CD4-positive, alpha-beta T cell treated with Interleukin-17A for 4 hours (primary cell): ENCODE measurements at regions not wholly inside any gene's neighbourhood (a gene's known extent, or its start where the extent isn't known, plus 50 kb on each side); places are given as distances from the start of the nearest gene placed in this dataset.
"Not testable (repeated sequence)": the region's sequence is repeated elsewhere in the genome, so short reads cannot be mapped to it uniquely, and the experiment has no call there.

Source experiments
- DNase-seq: peaks from one replicate; pipeline ENCODE4 v3.0.0-alpha.2; 2020; ENCODE audit warnings: mixed read lengths

GRCh38 chr6:12480379-12480778 lies 190.2 kb downstream of the EDN1 start:
- no peak for DNase-seq

GRCh38 chr6:12481292-12481691 lies 191.1 kb downstream of the EDN1 start:
- no peak for DNase-seq

GRCh38 chr6:12481850-12482249 lies 191.7 kb downstream of the EDN1 start:
- DNase-seq = no peak

- no peak for DNase-seq
Measured at GRCh38 chr6:12482386-12483375, 192.5 kb downstream of the EDN1 start.

GRCh38 chr6:12483712-12484111 lies 193.6 kb downstream of the EDN1 start:
- no peak for DNase-seq

- no peak for DNase-seq
Measured at GRCh38 chr6:12484519-12484918, 194.4 kb downstream of the EDN1 start.

GRCh38 chr6:12485226-12485764 lies 195.1 kb downstream of the EDN1 start:
- DNase-seq = no peak

- no peak for DNase-seq
Measured at GRCh38 chr6:12485837-12486236, 195.7 kb downstream of the EDN1 start.

GRCh38 chr6:12490351-12490903 lies 200.3 kb downstream of the EDN1 start:
- no peak for DNase-seq

- DNase-seq = no peak
Measured at GRCh38 chr6:12490904-12491571, 200.9 kb downstream of the EDN1 start.

GRCh38 chr6:12492929-12493328 lies 202.8 kb downstream of the EDN1 start:
- DNase-seq = not testable (repeated sequence)

- DNase-seq = no peak
Measured at GRCh38 chr6:12493446-12493845, 203.3 kb downstream of the EDN1 start.

GRCh38 chr6:12494161-12494560 lies 204.0 kb downstream of the EDN1 start:
- DNase-seq = no peak

- no peak for DNase-seq
Measured at GRCh38 chr6:12501990-12502389, 211.8 kb downstream of the EDN1 start.

- DNase-seq = no peak
Measured at GRCh38 chr6:12504325-12504966, 212.1 kb upstream of the PHACTR1 start.

- no peak for DNase-seq
Measured at GRCh38 chr6:12505486-12505885, 211.1 kb upstream of the PHACTR1 start.

GRCh38 chr6:12506159-12506558 lies 210.4 kb upstream of the PHACTR1 start:
- no peak for DNase-seq

- no peak for DNase-seq
Measured at GRCh38 chr6:12507636-12508035, 208.9 kb upstream of the PHACTR1 start.

- no peak for DNase-seq
Measured at GRCh38 chr6:12508553-12508952, 208.0 kb upstream of the PHACTR1 start.

GRCh38 chr6:12509060-12509459 lies 207.5 kb upstream of the PHACTR1 start:
- no peak for DNase-seq

GRCh38 chr6:12516070-12516469 lies 200.5 kb upstream of the PHACTR1 start:
- DNase-seq = no peak

- DNase-seq = no peak
Measured at GRCh38 chr6:12522347-12522746, 194.2 kb upstream of the PHACTR1 start.

- DNase-seq = no peak
Measured at GRCh38 chr6:12523726-12524125, 192.8 kb upstream of the PHACTR1 start.
